Neural cell (in vitro differentiated cells): ENCODE measurements at regions not wholly inside any gene's neighbourhood (a gene's known extent, or its start where the extent isn't known, plus 50 kb on each side); places are given as distances from the start of the nearest gene placed in this dataset.

ENCODE experiments used
- H2AFZ ChIP-seq: fragments of 200-600, 300-800 bp; sonication (generic), shearing (Covaris generic); 2 replicates; pipeline ENCODE4 v1.6.0; 2014; ENCODE audit warnings: low read depth, mild to moderate bottlenecking, antibody characterized with exemption, low read length, moderate library complexity
- H3F3A ChIP-seq: fragments of 200-600 bp; shearing (Covaris generic); 2 replicates; pipeline ENCODE4 v1.6.1; 2016; ENCODE audit warnings: mild to moderate bottlenecking, moderate library complexity, mixed read lengths, antibody characterized with exemption, low read length; ENCODE audit not compliant: insufficient read depth, poor library complexity, severe bottlenecking
- H3K27ac ChIP-seq: fragments of 200-600, 300-800 bp; sonication (generic), shearing (Covaris generic); 2 replicates; pipeline ENCODE4 v1.5.1; 2014; ENCODE audit warnings: mild to moderate bottlenecking, low read length, moderate library complexity
- H3K27me3 ChIP-seq: fragments of 300-800, 200-600 bp; sonication (generic), shearing (Covaris generic); 2 replicates; pipeline ENCODE4 v1.6.0; 2014; ENCODE audit warnings: mild to moderate bottlenecking, low read depth, low read length, moderate library complexity; ENCODE audit not compliant: insufficient read depth
- H3K36me3 ChIP-seq: fragments of 300-800, 200-600 bp; sonication (generic), shearing (Covaris generic); 2 replicates; pipeline ENCODE4 v1.5.1; 2014; ENCODE audit warnings: mild to moderate bottlenecking, antibody characterized with exemption, low read length, moderate library complexity; ENCODE audit not compliant: insufficient read depth
- H3K4me2 ChIP-seq: fragments of 300-800, 200-600 bp; sonication (generic), shearing (Covaris generic); 2 replicates; pipeline ENCODE4 v1.6.0; 2014; ENCODE audit warnings: mild to moderate bottlenecking, low read length
- H3K4me3 ChIP-seq: fragments of 300-800, 200-600 bp; sonication (generic), shearing (Covaris generic); 2 replicates; pipeline ENCODE4 v1.5.1; 2014; ENCODE audit warnings: mild to moderate bottlenecking, low read length, moderate library complexity
- H3K79me2 ChIP-seq: fragments of 200-600 bp; shearing (Covaris generic); replicated peaks from 2 replicates; pipeline ENCODE4 v1.6.0; 2014; ENCODE audit warnings: mild to moderate bottlenecking, low read length, moderate library complexity; ENCODE audit not compliant: insufficient read depth
- H3K9ac ChIP-seq: fragments of 300-800, 200-600 bp; sonication (generic), shearing (Covaris generic); 2 replicates; pipeline ENCODE4 v1.6.1; 2016; ENCODE audit warnings: mild to moderate bottlenecking, low read length, mixed read lengths
- H3K9me2 ChIP-seq: fragments of 200-600 bp; shearing (Covaris generic); 2 replicates; pipeline ENCODE4 v1.6.1; 2016; ENCODE audit warnings: mild to moderate bottlenecking, low read length, mixed read lengths; ENCODE audit not compliant: insufficient read depth
- H3K9me3 ChIP-seq: fragments of 200-600, 300-800 bp; sonication (generic), shearing (Covaris generic); 2 replicates; pipeline ENCODE4 v1.6.1; 2016; ENCODE audit warnings: mild to moderate bottlenecking, mixed run types, low read length, moderate library complexity, mixed read lengths
- H4K20me1 ChIP-seq: fragments of 200-600 bp; shearing (Covaris generic); 2 replicates; pipeline ENCODE4 v1.6.1; 2016; ENCODE audit warnings: mild to moderate bottlenecking, mixed run types; ENCODE audit not compliant: insufficient read depth
- EP300 ChIP-seq: fragments of 450-650 bp; conservative IDR thresholded peaks from 2 replicates; pipeline ENCODE4 v1.6.1; 2014; ENCODE audit warnings: antibody characterized with exemption, mild to moderate bottlenecking, moderate library complexity; ENCODE audit not compliant: poor library complexity, severe bottlenecking
- EZH2 ChIP-seq: fragments of 200-600, 300-800 bp; shearing (Covaris generic), sonication (generic); IDR thresholded peaks from 2 replicates; pipeline ENCODE4 v1.6.1; 2014; ENCODE audit warnings: antibody characterized with exemption, low read length, borderline replicate concordance, mild to moderate bottlenecking; ENCODE audit not compliant: insufficient read depth, poor library complexity, severe bottlenecking
- MXI1 ChIP-seq: fragments of 450-650 bp; conservative IDR thresholded peaks from 2 replicates; pipeline ENCODE4 v1.6.1; 2014; ENCODE audit warnings: antibody characterized with exemption, mild to moderate bottlenecking; ENCODE audit not compliant: poor library complexity, severe bottlenecking
- POLR2AphosphoS5 ChIP-seq: IDR thresholded peaks from 2 replicates; pipeline ENCODE4 v1.6.1; 2012
- RAD21 ChIP-seq: fragments of 450-650 bp; conservative IDR thresholded peaks from 2 replicates; pipeline ENCODE4 v1.6.1; 2014; ENCODE audit warnings: antibody characterized with exemption, mild to moderate bottlenecking, moderate library complexity
- SMC3 ChIP-seq: fragments of 450-650 bp; conservative IDR thresholded peaks from 2 replicates; pipeline ENCODE4 v1.6.1; 2014; ENCODE audit warnings: antibody characterized with exemption, mild to moderate bottlenecking, moderate library complexity; ENCODE audit not compliant: poor library complexity
- TAF1 ChIP-seq: IDR thresholded peaks from 2 replicates; pipeline ENCODE4 v1.6.1; 2012; ENCODE audit warnings: low read depth
- TF ChIP-seq, protein P1 (sequence below): fragments of 450-650 bp; IDR thresholded peaks from 2 replicates; pipeline ENCODE4 v1.5.1; 2014; ENCODE audit warnings: antibody characterized with exemption, mild to moderate bottlenecking, moderate library complexity; ENCODE audit not compliant: poor library complexity, severe bottlenecking
- TF ChIP-seq, protein P2 (sequence below): IDR thresholded peaks from 2 replicates; pipeline ENCODE4 v1.6.1; 2012; ENCODE audit warnings: borderline replicate concordance

DNA sequence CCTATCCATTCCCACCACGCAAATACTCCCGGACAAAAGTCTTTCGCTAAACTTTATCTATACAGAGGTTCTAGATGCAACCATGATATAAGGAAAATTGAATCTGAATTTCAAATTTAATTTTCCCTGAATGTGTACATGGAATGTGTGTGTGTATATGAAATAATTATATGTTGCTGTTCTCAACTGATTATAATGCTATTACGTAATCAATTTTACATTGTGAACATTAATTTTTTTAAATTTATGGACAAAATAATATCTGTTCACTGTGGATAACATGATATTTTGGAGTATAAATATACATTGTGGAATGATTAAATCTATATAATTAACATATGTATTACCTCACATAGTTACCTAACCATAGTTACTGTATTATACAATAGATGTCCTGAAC lies 1250.6 kb downstream of the EFNA5 start:
- H4K20me1 ChIP-seq, result no peaks in the 10 kb centered on the region
- H3K9ac ChIP-seq, result no peak overlapping the region
- H3F3A ChIP-seq, result no peaks in the 10 kb centered on the region
- H3K27ac ChIP-seq, result no peak overlapping the region
- no peaks in the 10 kb centered on the region for H3K79me2 ChIP-seq
- no peaks in the 10 kb centered on the region for H3K9me2 ChIP-seq
- no peaks in the 10 kb centered on the region for H3K27me3 ChIP-seq
- H3K4me3 ChIP-seq, result no peak overlapping the region
- H3K9me3 ChIP-seq, result no peaks in the 10 kb centered on the region
- H3K36me3 ChIP-seq, result no peaks in the 10 kb centered on the region
- TF ChIP-seq EP300, result no peak
- TF ChIP-seq, protein P1, sequence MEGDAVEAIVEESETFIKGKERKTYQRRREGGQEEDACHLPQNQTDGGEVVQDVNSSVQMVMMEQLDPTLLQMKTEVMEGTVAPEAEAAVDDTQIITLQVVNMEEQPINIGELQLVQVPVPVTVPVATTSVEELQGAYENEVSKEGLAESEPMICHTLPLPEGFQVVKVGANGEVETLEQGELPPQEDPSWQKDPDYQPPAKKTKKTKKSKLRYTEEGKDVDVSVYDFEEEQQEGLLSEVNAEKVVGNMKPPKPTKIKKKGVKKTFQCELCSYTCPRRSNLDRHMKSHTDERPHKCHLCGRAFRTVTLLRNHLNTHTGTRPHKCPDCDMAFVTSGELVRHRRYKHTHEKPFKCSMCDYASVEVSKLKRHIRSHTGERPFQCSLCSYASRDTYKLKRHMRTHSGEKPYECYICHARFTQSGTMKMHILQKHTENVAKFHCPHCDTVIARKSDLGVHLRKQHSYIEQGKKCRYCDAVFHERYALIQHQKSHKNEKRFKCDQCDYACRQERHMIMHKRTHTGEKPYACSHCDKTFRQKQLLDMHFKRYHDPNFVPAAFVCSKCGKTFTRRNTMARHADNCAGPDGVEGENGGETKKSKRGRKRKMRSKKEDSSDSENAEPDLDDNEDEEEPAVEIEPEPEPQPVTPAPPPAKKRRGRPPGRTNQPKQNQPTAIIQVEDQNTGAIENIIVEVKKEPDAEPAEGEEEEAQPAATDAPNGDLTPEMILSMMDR, result no peak
- no peak overlapping the region for H2AFZ ChIP-seq
- H3K4me2 ChIP-seq, result no peak overlapping the region

GRCh38 chr5:106418196-106418595 lies 1252.5 kb downstream of the EFNA5 start:
- H3K27ac ChIP-seq, result no peak overlapping the region
- no peak overlapping the region for H3K4me3 ChIP-seq
- H4K20me1 ChIP-seq, result no peaks in the 10 kb centered on the region
- no peak overlapping the region for H2AFZ ChIP-seq
- H3F3A ChIP-seq, result no peaks in the 10 kb centered on the region
- no peaks in the 10 kb centered on the region for H3K9me3 ChIP-seq
- no peak overlapping the region for H3K4me2 ChIP-seq
- H3K9me2 ChIP-seq, result no peaks in the 10 kb centered on the region
- no peaks in the 10 kb centered on the region for H3K36me3 ChIP-seq
- TF ChIP-seq, protein P2, sequence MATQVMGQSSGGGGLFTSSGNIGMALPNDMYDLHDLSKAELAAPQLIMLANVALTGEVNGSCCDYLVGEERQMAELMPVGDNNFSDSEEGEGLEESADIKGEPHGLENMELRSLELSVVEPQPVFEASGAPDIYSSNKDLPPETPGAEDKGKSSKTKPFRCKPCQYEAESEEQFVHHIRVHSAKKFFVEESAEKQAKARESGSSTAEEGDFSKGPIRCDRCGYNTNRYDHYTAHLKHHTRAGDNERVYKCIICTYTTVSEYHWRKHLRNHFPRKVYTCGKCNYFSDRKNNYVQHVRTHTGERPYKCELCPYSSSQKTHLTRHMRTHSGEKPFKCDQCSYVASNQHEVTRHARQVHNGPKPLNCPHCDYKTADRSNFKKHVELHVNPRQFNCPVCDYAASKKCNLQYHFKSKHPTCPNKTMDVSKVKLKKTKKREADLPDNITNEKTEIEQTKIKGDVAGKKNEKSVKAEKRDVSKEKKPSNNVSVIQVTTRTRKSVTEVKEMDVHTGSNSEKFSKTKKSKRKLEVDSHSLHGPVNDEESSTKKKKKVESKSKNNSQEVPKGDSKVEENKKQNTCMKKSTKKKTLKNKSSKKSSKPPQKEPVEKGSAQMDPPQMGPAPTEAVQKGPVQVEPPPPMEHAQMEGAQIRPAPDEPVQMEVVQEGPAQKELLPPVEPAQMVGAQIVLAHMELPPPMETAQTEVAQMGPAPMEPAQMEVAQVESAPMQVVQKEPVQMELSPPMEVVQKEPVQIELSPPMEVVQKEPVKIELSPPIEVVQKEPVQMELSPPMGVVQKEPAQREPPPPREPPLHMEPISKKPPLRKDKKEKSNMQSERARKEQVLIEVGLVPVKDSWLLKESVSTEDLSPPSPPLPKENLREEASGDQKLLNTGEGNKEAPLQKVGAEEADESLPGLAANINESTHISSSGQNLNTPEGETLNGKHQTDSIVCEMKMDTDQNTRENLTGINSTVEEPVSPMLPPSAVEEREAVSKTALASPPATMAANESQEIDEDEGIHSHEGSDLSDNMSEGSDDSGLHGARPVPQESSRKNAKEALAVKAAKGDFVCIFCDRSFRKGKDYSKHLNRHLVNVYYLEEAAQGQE, result no peak
- TF ChIP-seq MXI1 (no peak), SMC3 (no peak), EP300 (no peak), POLR2AphosphoS5 (no peak), EZH2 (no peak), TAF1 (no peak), RAD21 (no peak)
- TF ChIP-seq, protein P1, result no peak
- H3K9ac ChIP-seq, result no peak overlapping the region
- no peaks in the 10 kb centered on the region for H3K79me2 ChIP-seq
- no peaks in the 10 kb centered on the region for H3K27me3 ChIP-seq
